HepG2 (cell line): ENCODE measurements at regions not wholly inside any gene's neighbourhood (a gene's known extent, or its start where the extent isn't known, plus 50 kb on each side); places are given as distances from the start of the nearest gene placed in this dataset.

Source experiments
- CBFB ChIP-seq: sonication (generic); formaldehyde crosslinking; IDR thresholded peaks from 2 replicates; pipeline ENCODE4 v1.4.0; 2020; ENCODE audit warnings: missing genetic modification reagents
- FOXA1 ChIP-seq, 2 experiments: fragments of 450-650 bp in 1 of 2; sonication (generic) in 1 of 2; formaldehyde crosslinking in 1 of 2; IDR thresholded peaks; 2 replicates each; pipeline versions ENCODE4 v1.4.0 to v1.6.1; 2016 to 2020; ENCODE audit warnings: missing genetic modification reagents in 1 of 2
- FOXP1 ChIP-seq, 2 experiments: fragments of 450-650 bp in 1 of 2; IDR thresholded peaks; 2 replicates each; pipeline ENCODE4 v1.6.1; 2017 to 2018; ENCODE audit warnings: antibody characterized with exemption in 1 of 2
- FOXP4 ChIP-seq: sonication (generic); formaldehyde crosslinking; IDR thresholded peaks from 2 replicates; pipeline ENCODE4 v1.4.0; 2020; ENCODE audit warnings: missing genetic modification reagents
- GATAD2A ChIP-seq: IDR thresholded peaks from 2 replicates; pipeline ENCODE4 v1.6.1; 2016
- GFI1 ChIP-seq: sonication (generic); formaldehyde crosslinking; IDR thresholded peaks from 2 replicates; pipeline ENCODE4 v1.5.0; 2020; ENCODE audit warnings: missing genetic modification reagents, mild to moderate bottlenecking, borderline replicate concordance
- HDAC1 ChIP-seq: sonication (generic); formaldehyde crosslinking; IDR thresholded peaks from 2 replicates; pipeline ENCODE4 v1.5.1; 2020; ENCODE audit warnings: mild to moderate bottlenecking, missing genetic modification reagents
- HNF4A ChIP-seq: sonication (generic); formaldehyde crosslinking; IDR thresholded peaks from 2 replicates; pipeline ENCODE4 v1.4.0; 2020; ENCODE audit warnings: missing genetic modification reagents
- MIXL1 ChIP-seq: IDR thresholded peaks from 2 replicates; pipeline ENCODE4 v1.6.1; 2016
- PBX2 ChIP-seq: IDR thresholded peaks from 2 replicates; pipeline ENCODE4 v1.6.1; 2016; ENCODE audit warnings: control low read depth
- POLR2AphosphoS2 ChIP-seq: IDR thresholded peaks from 2 replicates; pipeline ENCODE4 v1.6.1; 2011; ENCODE audit warnings: low read depth, low read length, improper control_type of control experiment
- SIX1 ChIP-seq: sonication (generic); formaldehyde crosslinking; IDR thresholded peaks from 2 replicates; pipeline ENCODE4 v1.4.0; 2020; ENCODE audit warnings: missing genetic modification reagents, borderline replicate concordance
- ZNF557 ChIP-seq: sonication (generic); formaldehyde crosslinking; IDR thresholded peaks from 2 replicates; pipeline ENCODE4 v1.4.0; 2020; ENCODE audit warnings: missing genetic modification reagents
- TF ChIP-seq, protein P1 (sequence below): sonication (generic); formaldehyde crosslinking; IDR thresholded peaks from 2 replicates; pipeline ENCODE4 v1.4.0; 2020; ENCODE audit warnings: mild to moderate bottlenecking, missing genetic modification reagents, borderline replicate concordance
- TF ChIP-seq, protein P2 (sequence below): sonication (generic); formaldehyde crosslinking; conservative IDR thresholded peaks from 2 replicates; pipeline ENCODE4 v1.4.0; 2020; ENCODE audit warnings: mild to moderate bottlenecking, missing genetic modification reagents, moderate library complexity
- TF ChIP-seq, protein P3 (sequence below): sonication (generic); formaldehyde crosslinking; IDR thresholded peaks from 2 replicates; pipeline ENCODE4 v1.4.0; 2020; ENCODE audit warnings: missing genetic modification reagents

DNA sequence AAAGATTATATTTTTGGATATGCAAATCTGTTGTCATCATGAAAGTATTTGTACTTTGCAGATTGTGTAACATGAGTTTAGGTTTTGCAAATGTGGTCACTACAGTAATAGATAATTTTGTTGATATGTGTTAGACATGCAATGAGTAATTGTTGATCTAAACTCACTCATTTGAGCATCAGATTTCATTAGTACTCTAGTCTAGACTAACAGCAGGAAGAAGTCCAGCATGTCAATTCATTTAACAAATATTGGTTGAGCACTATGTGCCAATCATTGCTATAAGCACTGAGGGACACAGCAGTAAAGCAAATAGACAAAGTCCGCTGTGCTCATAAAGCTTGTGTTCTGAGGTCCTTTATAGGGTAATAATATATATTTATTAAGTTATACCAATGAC, 350.0 kb downstream of the USP25 start (continued):
- TF ChIP-seq, protein P1, sequence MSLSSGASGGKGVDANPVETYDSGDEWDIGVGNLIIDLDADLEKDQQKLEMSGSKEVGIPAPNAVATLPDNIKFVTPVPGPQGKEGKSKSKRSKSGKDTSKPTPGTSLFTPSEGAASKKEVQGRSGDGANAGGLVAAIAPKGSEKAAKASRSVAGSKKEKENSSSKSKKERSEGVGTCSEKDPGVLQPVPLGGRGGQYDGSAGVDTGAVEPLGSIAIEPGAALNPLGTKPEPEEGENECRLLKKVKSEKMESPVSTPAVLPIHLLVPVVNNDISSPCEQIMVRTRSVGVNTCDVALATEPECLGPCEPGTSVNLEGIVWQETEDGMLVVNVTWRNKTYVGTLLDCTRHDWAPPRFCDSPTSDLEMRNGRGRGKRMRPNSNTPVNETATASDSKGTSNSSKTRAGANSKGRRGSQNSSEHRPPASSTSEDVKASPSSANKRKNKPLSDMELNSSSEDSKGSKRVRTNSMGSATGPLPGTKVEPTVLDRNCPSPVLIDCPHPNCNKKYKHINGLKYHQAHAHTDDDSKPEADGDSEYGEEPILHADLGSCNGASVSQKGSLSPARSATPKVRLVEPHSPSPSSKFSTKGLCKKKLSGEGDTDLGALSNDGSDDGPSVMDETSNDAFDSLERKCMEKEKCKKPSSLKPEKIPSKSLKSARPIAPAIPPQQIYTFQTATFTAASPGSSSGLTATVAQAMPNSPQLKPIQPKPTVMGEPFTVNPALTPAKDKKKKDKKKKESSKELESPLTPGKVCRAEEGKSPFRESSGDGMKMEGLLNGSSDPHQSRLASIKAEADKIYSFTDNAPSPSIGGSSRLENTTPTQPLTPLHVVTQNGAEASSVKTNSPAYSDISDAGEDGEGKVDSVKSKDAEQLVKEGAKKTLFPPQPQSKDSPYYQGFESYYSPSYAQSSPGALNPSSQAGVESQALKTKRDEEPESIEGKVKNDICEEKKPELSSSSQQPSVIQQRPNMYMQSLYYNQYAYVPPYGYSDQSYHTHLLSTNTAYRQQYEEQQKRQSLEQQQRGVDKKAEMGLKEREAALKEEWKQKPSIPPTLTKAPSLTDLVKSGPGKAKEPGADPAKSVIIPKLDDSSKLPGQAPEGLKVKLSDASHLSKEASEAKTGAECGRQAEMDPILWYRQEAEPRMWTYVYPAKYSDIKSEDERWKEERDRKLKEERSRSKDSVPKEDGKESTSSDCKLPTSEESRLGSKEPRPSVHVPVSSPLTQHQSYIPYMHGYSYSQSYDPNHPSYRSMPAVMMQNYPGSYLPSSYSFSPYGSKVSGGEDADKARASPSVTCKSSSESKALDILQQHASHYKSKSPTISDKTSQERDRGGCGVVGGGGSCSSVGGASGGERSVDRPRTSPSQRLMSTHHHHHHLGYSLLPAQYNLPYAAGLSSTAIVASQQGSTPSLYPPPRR (CRISPR knock-in tag), result peak; percentile 58
- TF ChIP-seq GATAD2A (CRISPR knock-in tag) (0 out of 2 replicates have a peak, but pooled peaks have one; percentile 24), CBFB (CRISPR knock-in tag) (no peak), FOXA1 (IDR thresholded peaks at IDR 0.05) (0 out of 2 replicates have a peak, but pooled peaks have one; percentile 20), FOXA1 (CRISPR knock-in tag; IDR thresholded peaks at IDR 0.05) (0 out of 2 replicates have a peak, but pooled peaks have one; percentile 41), MIXL1 (CRISPR knock-in tag) (0 out of 2 replicates have a peak, but pooled peaks have one; percentile 50), GFI1 (CRISPR knock-in tag) (no peak), PBX2 (CRISPR knock-in tag) (0 out of 2 replicates have a peak, but pooled peaks have one; percentile 44), HDAC1 (CRISPR knock-in tag) (no peak), FOXP1 (IDR thresholded peaks at IDR 0.05) (no peak), FOXP1 (CRISPR knock-in tag; IDR thresholded peaks at IDR 0.05) (peak; percentile 53), POLR2AphosphoS2 (no peak), HNF4A (CRISPR knock-in tag) (peak; percentile 71), ZNF557 (CRISPR knock-in tag) (no peak), FOXP4 (CRISPR knock-in tag) (0 out of 2 replicates have a peak, but pooled peaks have one; percentile 24), SIX1 (CRISPR knock-in tag) (peak; percentile 80; the same call in 1 of the 2 replicates)
- TF ChIP-seq, protein P2, sequence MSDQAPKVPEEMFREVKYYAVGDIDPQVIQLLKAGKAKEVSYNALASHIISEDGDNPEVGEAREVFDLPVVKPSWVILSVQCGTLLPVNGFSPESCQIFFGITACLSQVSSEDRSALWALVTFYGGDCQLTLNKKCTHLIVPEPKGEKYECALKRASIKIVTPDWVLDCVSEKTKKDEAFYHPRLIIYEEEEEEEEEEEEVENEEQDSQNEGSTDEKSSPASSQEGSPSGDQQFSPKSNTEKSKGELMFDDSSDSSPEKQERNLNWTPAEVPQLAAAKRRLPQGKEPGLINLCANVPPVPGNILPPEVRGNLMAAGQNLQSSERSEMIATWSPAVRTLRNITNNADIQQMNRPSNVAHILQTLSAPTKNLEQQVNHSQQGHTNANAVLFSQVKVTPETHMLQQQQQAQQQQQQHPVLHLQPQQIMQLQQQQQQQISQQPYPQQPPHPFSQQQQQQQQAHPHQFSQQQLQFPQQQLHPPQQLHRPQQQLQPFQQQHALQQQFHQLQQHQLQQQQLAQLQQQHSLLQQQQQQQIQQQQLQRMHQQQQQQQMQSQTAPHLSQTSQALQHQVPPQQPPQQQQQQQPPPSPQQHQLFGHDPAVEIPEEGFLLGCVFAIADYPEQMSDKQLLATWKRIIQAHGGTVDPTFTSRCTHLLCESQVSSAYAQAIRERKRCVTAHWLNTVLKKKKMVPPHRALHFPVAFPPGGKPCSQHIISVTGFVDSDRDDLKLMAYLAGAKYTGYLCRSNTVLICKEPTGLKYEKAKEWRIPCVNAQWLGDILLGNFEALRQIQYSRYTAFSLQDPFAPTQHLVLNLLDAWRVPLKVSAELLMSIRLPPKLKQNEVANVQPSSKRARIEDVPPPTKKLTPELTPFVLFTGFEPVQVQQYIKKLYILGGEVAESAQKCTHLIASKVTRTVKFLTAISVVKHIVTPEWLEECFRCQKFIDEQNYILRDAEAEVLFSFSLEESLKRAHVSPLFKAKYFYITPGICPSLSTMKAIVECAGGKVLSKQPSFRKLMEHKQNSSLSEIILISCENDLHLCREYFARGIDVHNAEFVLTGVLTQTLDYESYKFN (CRISPR knock-in tag), result peak; percentile 41; the same call in 1 of the 2 replicates
- TF ChIP-seq, protein P3, sequence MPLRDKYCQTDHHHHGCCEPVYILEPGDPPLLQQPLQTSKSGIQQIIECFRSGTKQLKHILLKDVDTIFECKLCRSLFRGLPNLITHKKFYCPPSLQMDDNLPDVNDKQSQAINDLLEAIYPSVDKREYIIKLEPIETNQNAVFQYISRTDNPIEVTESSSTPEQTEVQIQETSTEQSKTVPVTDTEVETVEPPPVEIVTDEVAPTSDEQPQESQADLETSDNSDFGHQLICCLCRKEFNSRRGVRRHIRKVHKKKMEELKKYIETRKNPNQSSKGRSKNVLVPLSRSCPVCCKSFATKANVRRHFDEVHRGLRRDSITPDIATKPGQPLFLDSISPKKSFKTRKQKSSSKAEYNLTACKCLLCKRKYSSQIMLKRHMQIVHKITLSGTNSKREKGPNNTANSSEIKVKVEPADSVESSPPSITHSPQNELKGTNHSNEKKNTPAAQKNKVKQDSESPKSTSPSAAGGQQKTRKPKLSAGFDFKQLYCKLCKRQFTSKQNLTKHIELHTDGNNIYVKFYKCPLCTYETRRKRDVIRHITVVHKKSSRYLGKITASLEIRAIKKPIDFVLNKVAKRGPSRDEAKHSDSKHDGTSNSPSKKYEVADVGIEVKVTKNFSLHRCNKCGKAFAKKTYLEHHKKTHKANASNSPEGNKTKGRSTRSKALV (CRISPR knock-in tag), result no peak
